Neural crest cell (in vitro differentiated cells): ENCODE measurements at regions not wholly inside any gene's neighbourhood (a gene's known extent, or its start where the extent isn't known, plus 50 kb on each side); places are given as distances from the start of the nearest gene placed in this dataset.

Experiments used
- DNase-seq: peaks from one replicate; pipeline ENCODE4 v3.0.0; 2021; ENCODE audit warnings: low read depth, mixed read lengths, low spot score
- H3K27ac Mint-ChIP-seq: one replicate; pipeline ENCODE4 v1.8.0; 2021; ENCODE audit warnings: mild to moderate bottlenecking, mixed read lengths; ENCODE audit not compliant: unreplicated experiment
- H3K27me3 Mint-ChIP-seq: 2 replicates; pipeline ENCODE4 v1.8.0; 2021; ENCODE audit warnings: low read depth, mild to moderate bottlenecking, mixed read lengths
- H3K36me3 Mint-ChIP-seq: 2 replicates; pipeline ENCODE4 v1.8.0; 2021; ENCODE audit warnings: low read depth, mild to moderate bottlenecking, mixed read lengths
- H3K4me1 Mint-ChIP-seq: 2 replicates; pipeline ENCODE4 v1.8.0; 2021; ENCODE audit warnings: mixed read lengths
- H3K4me3 Mint-ChIP-seq: one replicate; pipeline ENCODE4 v1.8.0; 2021; ENCODE audit warnings: mild to moderate bottlenecking, mixed read lengths
- H3K9me3 Mint-ChIP-seq: 2 replicates; pipeline ENCODE4 v1.8.0; 2021; ENCODE audit warnings: mixed read lengths
- TF ChIP-seq, protein P1 (sequence below): fragments of 200-600 bp; sonication (generic); conservative IDR thresholded peaks from 2 replicates; pipeline ENCODE4 v1.5.0; 2021; ENCODE audit warnings: antibody characterized with exemption, mild to moderate bottlenecking

DNA sequence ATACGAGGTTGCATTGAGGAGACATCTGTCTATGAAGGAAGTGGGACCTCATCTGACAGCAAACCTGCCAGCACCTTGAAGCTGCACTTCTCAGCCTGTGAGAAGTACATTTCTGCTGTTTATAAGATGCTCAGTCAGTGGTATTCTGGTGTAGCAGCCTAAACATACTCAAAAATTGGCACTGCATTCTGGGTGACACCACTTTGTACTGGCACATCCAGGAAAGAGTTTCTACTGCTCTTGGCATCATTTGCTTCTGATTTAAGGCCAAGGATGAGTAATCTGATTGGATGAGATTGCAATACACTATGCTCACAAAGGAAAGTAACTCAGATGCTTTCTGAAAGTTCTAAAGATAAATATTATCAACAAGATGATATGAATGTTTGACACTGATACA, 275.4 kb upstream of the TFAP2D start:
- TF ChIP-seq, protein P1, sequence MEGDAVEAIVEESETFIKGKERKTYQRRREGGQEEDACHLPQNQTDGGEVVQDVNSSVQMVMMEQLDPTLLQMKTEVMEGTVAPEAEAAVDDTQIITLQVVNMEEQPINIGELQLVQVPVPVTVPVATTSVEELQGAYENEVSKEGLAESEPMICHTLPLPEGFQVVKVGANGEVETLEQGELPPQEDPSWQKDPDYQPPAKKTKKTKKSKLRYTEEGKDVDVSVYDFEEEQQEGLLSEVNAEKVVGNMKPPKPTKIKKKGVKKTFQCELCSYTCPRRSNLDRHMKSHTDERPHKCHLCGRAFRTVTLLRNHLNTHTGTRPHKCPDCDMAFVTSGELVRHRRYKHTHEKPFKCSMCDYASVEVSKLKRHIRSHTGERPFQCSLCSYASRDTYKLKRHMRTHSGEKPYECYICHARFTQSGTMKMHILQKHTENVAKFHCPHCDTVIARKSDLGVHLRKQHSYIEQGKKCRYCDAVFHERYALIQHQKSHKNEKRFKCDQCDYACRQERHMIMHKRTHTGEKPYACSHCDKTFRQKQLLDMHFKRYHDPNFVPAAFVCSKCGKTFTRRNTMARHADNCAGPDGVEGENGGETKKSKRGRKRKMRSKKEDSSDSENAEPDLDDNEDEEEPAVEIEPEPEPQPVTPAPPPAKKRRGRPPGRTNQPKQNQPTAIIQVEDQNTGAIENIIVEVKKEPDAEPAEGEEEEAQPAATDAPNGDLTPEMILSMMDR: no peak
- Mint-ChIP-seq H3K27me3 (no peaks in the 10 kb centered on the region), H3K9me3 (no peaks in the 10 kb centered on the region), H3K4me3 (no peak overlapping the region), H3K27ac (no peak overlapping the region), H3K4me1 (no peaks in the 10 kb centered on the region), H3K36me3 (no peaks in the 10 kb centered on the region)
- DNase-seq: no peak

DNA sequence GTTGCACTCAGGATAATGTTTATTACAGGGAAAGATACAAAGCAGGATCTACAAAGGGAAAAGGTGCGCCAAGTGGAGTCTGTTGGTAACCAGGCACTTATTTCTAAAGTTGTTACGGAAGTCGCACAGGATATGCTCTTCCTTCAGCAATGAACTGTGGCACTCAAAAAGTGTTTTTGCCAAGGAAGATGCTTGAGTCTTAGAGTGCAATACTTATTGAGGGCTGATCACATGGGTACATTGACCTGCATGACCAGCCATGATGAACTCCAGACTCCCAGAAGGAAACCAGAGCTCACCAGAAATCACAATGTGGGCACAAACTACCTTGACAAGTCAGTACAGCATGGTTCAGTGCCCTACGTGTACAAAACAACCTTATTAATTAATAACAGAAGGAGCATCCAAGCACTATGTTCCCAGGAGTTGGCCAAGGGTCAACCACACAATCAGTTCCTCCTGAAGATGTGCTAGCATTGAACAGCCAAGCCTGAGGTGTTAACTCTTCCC, 270.7 kb upstream of the TFAP2D start:
- Mint-ChIP-seq H3K36me3 (no peaks in the 10 kb centered on the region), H3K4me1 (no peaks in the 10 kb centered on the region), H3K27me3 (no peaks in the 10 kb centered on the region), H3K4me3 (no peak overlapping the region), H3K9me3 (no peaks in the 10 kb centered on the region), H3K27ac (no peak overlapping the region)
- no peak for DNase-seq
- TF ChIP-seq, protein P1: no peak

DNA sequence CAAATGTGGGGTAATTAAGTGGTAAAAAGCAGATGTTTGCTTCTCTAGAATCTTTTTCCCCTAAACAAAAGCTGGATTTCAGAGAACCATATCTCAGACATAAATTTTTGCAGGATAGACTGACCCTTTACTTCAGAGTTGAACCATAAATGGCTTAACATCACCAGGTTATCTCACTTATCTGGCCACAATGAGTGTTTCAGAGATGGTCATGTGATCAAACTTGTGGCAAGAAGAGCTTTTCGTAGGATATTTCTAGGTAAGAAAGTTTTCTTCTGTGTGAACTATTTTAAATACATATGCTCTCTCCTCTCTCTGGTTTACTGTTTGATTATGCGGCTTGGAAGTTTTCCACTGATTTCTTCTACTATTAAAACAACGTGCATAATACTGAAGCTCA, 270.2 kb upstream of the TFAP2D start:
- Mint-ChIP-seq H3K4me3 (no peak overlapping the region), H3K27me3 (no peaks in the 10 kb centered on the region), H3K27ac (no peak overlapping the region), H3K4me1 (no peaks in the 10 kb centered on the region), H3K36me3 (no peaks in the 10 kb centered on the region), H3K9me3 (no peaks in the 10 kb centered on the region)
- TF ChIP-seq, protein P1: no peak
- DNase-seq: no peak

DNA sequence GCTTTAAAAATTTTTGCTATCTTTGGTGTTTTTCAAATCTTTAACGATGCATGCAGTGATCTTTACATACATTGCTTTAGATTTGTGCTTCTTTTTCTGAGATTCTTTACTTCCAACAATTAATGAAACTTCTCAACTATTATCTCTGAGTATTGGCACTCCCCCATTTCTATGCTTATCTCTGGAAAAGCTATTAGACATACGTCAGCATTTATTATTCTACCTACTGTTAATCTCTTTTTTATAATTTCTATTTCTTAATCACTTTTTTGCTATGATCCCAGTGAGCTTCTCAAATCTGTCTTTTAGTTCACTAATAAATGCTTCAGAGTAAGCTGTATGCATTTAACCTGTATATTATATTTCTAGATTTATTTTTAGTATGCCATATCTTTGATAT, 264.2 kb upstream of the TFAP2D start:
- TF ChIP-seq, protein P1: no peak
- H3K4me1 Mint-ChIP-seq: no peaks in the 10 kb centered on the region
- no peaks in the 10 kb centered on the region for H3K9me3 Mint-ChIP-seq
- H3K27me3 Mint-ChIP-seq: no peaks in the 10 kb centered on the region
- H3K27ac Mint-ChIP-seq: no peak overlapping the region
- H3K4me3 Mint-ChIP-seq: no peak overlapping the region
- DNase-seq: no peak
- H3K36me3 Mint-ChIP-seq: no peaks in the 10 kb centered on the region

DNA sequence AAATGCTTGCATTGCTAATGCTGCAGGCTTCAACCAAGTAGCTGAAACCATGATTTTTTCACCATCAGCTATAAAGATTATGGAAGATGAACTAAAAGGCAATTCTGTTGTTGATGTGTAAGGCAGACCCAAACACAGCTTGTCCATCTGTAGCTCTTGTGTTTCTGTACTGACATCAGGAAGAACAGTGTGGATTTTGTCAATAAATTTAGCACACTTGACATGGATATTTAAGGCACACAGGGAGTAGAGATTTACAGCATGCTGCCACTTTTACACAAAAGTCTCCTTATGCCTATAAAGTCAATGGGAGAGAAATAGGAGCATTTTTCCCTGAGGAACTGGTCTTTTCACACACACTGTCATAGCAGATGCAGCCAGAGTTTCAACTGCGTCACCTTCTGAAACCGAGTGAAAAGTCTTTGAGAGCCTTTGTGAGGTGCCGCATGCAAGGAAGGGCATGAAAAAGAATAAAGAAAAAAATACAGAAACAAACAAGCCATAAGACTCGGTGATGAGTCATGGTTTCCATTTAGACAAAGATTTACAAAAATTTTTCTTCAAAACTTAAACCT, 261.4 kb upstream of the TFAP2D start:
- Mint-ChIP-seq H3K27ac (no peak overlapping the region), H3K27me3 (no peaks in the 10 kb centered on the region), H3K9me3 (no peaks in the 10 kb centered on the region), H3K4me3 (no peak overlapping the region), H3K36me3 (no peaks in the 10 kb centered on the region), H3K4me1 (no peaks in the 10 kb centered on the region)
- DNase-seq: no peak
- TF ChIP-seq, protein P1: no peak
